G401 (cell line): ENCODE measurements at regions not wholly inside any gene's neighbourhood (a gene's known extent, or its start where the extent isn't known, plus 50 kb on each side); places are given as distances from the start of the nearest gene placed in this dataset.
"Not testable (repeated sequence)": the region's sequence is repeated elsewhere in the genome, so short reads cannot be mapped to it uniquely, and the experiment has no call there.

Experiments
- DNase-seq: peaks from one replicate; pipeline ENCODE4 v3.0.0-alpha.2; 2015; ENCODE audit warnings: low spot score
- in situ Hi-C: cut with HindIII; loops from 2 replicates; pipeline ENCODE4 v1.10.0; 2016; ENCODE audit warnings: low sequenced_read_pairs, mixed read lengths

- no peak for DNase-seq
- in situ Hi-C loops, result no loop called here
These were observed 817.5 kb downstream of the CDH11 start for GRCh38 chr16:64304396-64304795.

GRCh38 chr16:64297863-64298600 is 823.8 kb downstream of the CDH11 start:
- in situ Hi-C loops, result no loop called here

GRCh38 chr16:64295466-64295865 is 826.4 kb downstream of the CDH11 start:
- DNase-seq, result no peak
- in situ Hi-C loops, result no loop called here

More at GRCh38 chr16:64297863-64298600, 823.8 kb downstream of the CDH11 start:
- no peak for DNase-seq

GRCh38 chr16:64292953-64293352 is 828.9 kb downstream of the CDH11 start:
- DNase-seq, result no peak
- in situ Hi-C loops, result no loop called here

GRCh38 chr16:64292161-64292560 is 829.7 kb downstream of the CDH11 start:
- no peak for DNase-seq
- in situ Hi-C loops, result no loop called here

GRCh38 chr16:64290461-64290860 is 831.4 kb downstream of the CDH11 start:
- in situ Hi-C loops, result no loop called here
- no peak for DNase-seq

- DNase-seq, result no peak
- in situ Hi-C loops, result no loop called here
These were observed 834.0 kb downstream of the CDH11 start for GRCh38 chr16:64287655-64288528.

GRCh38 chr16:64282181-64282580 is 839.7 kb downstream of the CDH11 start:
- in situ Hi-C loops, result no loop called here

GRCh38 chr16:64280317-64280716 is 841.5 kb downstream of the CDH11 start:
- in situ Hi-C loops, result no loop called here
- DNase-seq, result no peak

More at GRCh38 chr16:64282181-64282580, 839.7 kb downstream of the CDH11 start:
- DNase-seq, result no peak

GRCh38 chr16:64278196-64278595 is 843.7 kb downstream of the CDH11 start:
- no peak for DNase-seq
- in situ Hi-C loops, result no loop called here

- DNase-seq, result no peak
- in situ Hi-C loops, result no loop called here
These were observed 845.2 kb downstream of the CDH11 start for GRCh38 chr16:64276646-64277045.

GRCh38 chr16:64272028-64272427 is 849.8 kb downstream of the CDH11 start:
- no peak for DNase-seq
- in situ Hi-C loops, result no loop called here

GRCh38 chr16:64269756-64270155 is 852.1 kb downstream of the CDH11 start:
- in situ Hi-C loops, result no loop called here
- no peak for DNase-seq

- DNase-seq, result no peak
- in situ Hi-C loops, result no loop called here
These were observed 856.1 kb downstream of the CDH11 start for GRCh38 chr16:64265756-64266155.

GRCh38 chr16:64260631-64261401 is 861.0 kb downstream of the CDH11 start:
- DNase-seq, in situ Hi-C loops: not testable (repeated sequence)

GRCh38 chr16:64254443-64255367 is 867.2 kb downstream of the CDH11 start:
- in situ Hi-C loops, result no loop called here
- no peak for DNase-seq

GRCh38 chr16:64253525-64253924 is 868.3 kb downstream of the CDH11 start:
- no peak for DNase-seq
- in situ Hi-C loops, result no loop called here

- in situ Hi-C loops, result no loop called here
- no peak for DNase-seq
These were observed 868.8 kb downstream of the CDH11 start for GRCh38 chr16:64253096-64253495.

- no peak for DNase-seq
- in situ Hi-C loops, result no loop called here
These were observed 870.1 kb downstream of the CDH11 start for GRCh38 chr16:64251742-64252141.
